WERI-Rb-1 (cell line): ENCODE measurements at regions not wholly inside any gene's neighbourhood (a gene's known extent, or its start where the extent isn't known, plus 50 kb on each side); places are given as distances from the start of the nearest gene placed in this dataset.

ENCODE experiments used
- DNase-seq: peaks from one replicate; pipeline ENCODE4 v3.0.0-alpha.2; 2020
- H3K27ac ChIP-seq: fragments of 250-450 bp; sonication (Bioruptor Pico); 2 replicates; pipeline ENCODE4 v1.5.1; 2020; ENCODE audit warnings: mild to moderate bottlenecking, moderate library complexity
- H3K27me3 ChIP-seq: fragments of 250-450 bp; sonication (Bioruptor Pico); 2 replicates; pipeline ENCODE4 v1.5.1; 2021; ENCODE audit warnings: mild to moderate bottlenecking, low read depth, moderate library complexity; ENCODE audit not compliant: insufficient read depth, severe bottlenecking
- H3K36me3 ChIP-seq: fragments of 250-450 bp; sonication (Bioruptor Pico); 2 replicates; pipeline ENCODE4 v1.5.1; 2020; ENCODE audit warnings: mild to moderate bottlenecking, moderate library complexity
- H3K4me3 ChIP-seq: 2 replicates; pipeline ENCODE4 v1.5.1; 2011; ENCODE audit warnings: low read depth, mild to moderate bottlenecking, control low read depth, low read length
- H3K9me3 ChIP-seq: fragments of 250-450 bp; sonication (Bioruptor Pico); 2 replicates; pipeline ENCODE4 v1.5.1; 2021; ENCODE audit warnings: mild to moderate bottlenecking, moderate library complexity; ENCODE audit not compliant: severe bottlenecking
- CTCF ChIP-seq: IDR thresholded peaks from 2 replicates; pipeline ENCODE4 v1.5.1; 2011; ENCODE audit warnings: low read depth, mild to moderate bottlenecking, control low read depth, inconsistent platforms, low read length

- H3K36me3 ChIP-seq: no peaks in the 10 kb centered on the region
- H3K4me3 ChIP-seq: no peak overlapping the region
- H3K27me3 ChIP-seq: no peaks in the 10 kb centered on the region
- H3K27ac ChIP-seq: no peak overlapping the region
- no peak for DNase-seq
- TF ChIP-seq CTCF: no peak
- no peaks in the 10 kb centered on the region for H3K9me3 ChIP-seq
These were observed 67.1 kb upstream of the IPO9 start for GRCh38 chr1:201761871-201762270.

DNA sequence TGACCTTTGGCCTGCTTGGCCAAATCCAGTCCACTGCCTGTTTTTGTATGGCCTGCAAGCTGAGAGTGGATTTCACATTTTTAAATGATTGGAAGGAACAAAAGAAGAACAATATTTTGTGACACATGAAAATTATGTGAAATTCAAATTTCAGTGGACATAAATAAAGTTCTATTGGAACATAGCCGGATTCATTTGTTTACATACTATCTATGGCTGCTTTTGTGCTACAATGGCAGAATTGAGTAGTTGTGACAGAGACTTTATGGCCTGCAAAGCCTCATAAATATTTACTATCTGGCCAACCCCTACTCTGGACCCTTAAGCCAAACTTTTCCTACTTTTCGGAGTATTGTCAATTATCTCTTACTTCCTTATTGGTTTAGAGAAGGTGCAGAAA is 66.6 kb upstream of the IPO9 start:
- no peaks in the 10 kb centered on the region for H3K9me3 ChIP-seq
- TF ChIP-seq CTCF: no peak
- no peaks in the 10 kb centered on the region for H3K27me3 ChIP-seq
- no peak overlapping the region for H3K4me3 ChIP-seq
- H3K27ac ChIP-seq: no peak overlapping the region
- no peak for DNase-seq
- H3K36me3 ChIP-seq: no peaks in the 10 kb centered on the region

DNA sequence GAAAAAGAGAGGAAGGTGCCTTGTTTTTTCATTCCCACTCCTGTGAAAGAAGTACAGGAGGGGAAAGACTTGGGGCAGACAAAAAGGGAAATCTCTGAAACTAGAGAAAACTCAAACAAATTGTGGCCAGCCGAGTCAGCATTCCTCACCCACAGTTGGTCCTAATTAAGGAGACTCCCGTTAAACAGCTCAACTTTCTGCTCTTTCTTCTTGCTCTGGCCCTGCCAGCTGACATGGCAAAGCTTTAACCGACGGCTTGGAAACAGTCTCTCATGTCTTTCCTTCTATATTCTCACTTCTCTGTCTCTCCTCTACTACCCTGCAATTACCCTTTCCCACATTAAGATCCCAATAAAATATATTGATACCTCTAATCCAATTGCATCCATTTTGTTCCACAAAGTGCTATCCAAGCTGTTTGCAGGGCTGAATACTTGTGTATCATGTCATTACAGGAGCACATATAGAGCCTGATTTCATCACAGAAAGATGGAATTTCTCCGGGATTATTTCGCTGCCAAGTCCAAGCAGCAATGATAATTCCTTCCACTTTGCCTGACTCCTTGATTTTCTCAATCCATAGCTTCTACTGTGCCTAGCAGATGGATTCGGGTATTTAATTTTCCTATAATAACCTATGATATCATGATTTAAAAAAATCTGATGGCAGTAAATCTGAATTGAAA is 65.4 kb upstream of the IPO9 start:
- no peaks in the 10 kb centered on the region for H3K9me3 ChIP-seq
- H3K27ac ChIP-seq: no peak overlapping the region
- no peak for DNase-seq
- no peaks in the 10 kb centered on the region for H3K36me3 ChIP-seq
- no peak overlapping the region for H3K4me3 ChIP-seq
- H3K27me3 ChIP-seq: no peaks in the 10 kb centered on the region
- no peak for TF ChIP-seq CTCF

DNA sequence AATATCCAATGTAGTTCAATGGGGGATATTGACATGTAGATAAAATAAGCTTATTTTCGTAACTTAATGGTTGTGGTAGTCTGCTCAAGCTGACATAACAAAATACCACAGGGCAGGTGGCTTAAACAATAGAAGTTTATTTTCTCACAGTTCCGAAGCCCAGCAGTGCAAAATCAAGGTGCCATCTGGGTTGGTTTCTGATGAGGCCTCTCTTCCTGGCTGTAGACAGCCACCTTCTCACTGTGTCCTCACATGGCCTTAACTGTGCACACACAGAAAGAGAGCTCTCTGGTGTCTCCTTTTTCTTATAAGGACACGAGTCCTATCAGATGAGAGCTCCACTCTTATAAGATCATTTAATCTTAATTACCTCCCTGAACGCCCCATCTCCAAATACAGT is 64.8 kb upstream of the IPO9 start:
- Histone ChIP-seq H3K27me3 (no peaks in the 10 kb centered on the region), H3K36me3 (no peaks in the 10 kb centered on the region), H3K9me3 (no peaks in the 10 kb centered on the region), H3K27ac (no peak overlapping the region), H3K4me3 (no peak overlapping the region)
- DNase-seq: no peak
- TF ChIP-seq CTCF: no peak

GRCh38 chr1:201764579-201764978 is 64.4 kb upstream of the IPO9 start:
- Histone ChIP-seq H3K4me3 (no peak overlapping the region), H3K27ac (no peak overlapping the region), H3K36me3 (no peaks in the 10 kb centered on the region), H3K27me3 (no peaks in the 10 kb centered on the region), H3K9me3 (no peaks in the 10 kb centered on the region)
- TF ChIP-seq CTCF: no peak
- DNase-seq: no peak
